ENCODE measurements at regions not wholly inside any gene's neighbourhood (a gene's known extent, or its start where the extent isn't known, plus 50 kb on each side); places are given as distances from the start of the nearest gene placed in this dataset.

DNA sequence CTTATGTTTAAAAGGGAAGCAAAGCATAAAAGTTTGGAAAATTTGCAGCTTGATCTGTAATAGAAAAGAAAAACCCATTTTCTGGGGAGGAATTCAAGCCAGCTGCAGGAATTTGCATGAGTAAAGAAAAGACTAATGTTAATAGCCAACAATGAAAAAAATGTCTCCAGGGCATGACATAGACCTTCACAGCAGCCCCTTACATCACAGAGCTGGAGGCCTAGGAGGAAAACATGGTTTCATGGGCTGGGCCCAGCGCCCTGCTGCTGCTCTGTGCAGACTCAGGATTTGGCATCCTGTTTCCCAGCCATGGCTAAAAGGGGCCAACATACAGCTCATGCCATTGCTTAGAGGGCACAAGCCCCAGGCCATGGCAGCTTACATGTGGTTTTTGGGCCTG lies 411.6 kb upstream of the MC4R start:
- in situ Hi-C loops (cut with MboI; ENCODE audit: low sequenced_read_pairs) (no loop called here), dilution Hi-C loops (cut with HindIII; ENCODE audit: low sequenced_read_pairs, unreplicated experiment) (no loop called here), intact Hi-C loops (cut with micrococcal nuclease) (no loop called here)
- Histone ChIP-seq H3K4me1 (ENCODE audit: control insufficient read depth, insufficient read depth, low read length) (no peaks in the 10 kb centered on the region), H2AK5ac (ENCODE audit: low read depth, low read length) (no peak overlapping the region), H3K4ac (ENCODE audit: low read depth, low read length) (no peak overlapping the region), H3K9me3 (ENCODE audit: control insufficient read depth, insufficient read depth, low read length) (peaks cover 2% of the 10 kb centered on the region; the same call in 1 of the 2 replicates), H3K23ac (ENCODE audit: low read depth, low read length) (no peak overlapping the region), H3K36me3 (ENCODE audit: control insufficient read depth, insufficient read depth, low read length) (no peaks in the 10 kb centered on the region), H2AFZ (replicated peaks; ENCODE audit: low read length, poor library complexity) (no peak overlapping the region), H4K91ac (ENCODE audit: insufficient read depth, low read depth, low read length) (no peak overlapping the region), H3K18ac (ENCODE audit: low read depth, low read length) (no peak overlapping the region), H3K27ac (ENCODE audit: insufficient read depth, low read length) (no peak overlapping the region), H3K27me3 (ENCODE audit: control insufficient read depth, insufficient read depth, low read length) (no peaks in the 10 kb centered on the region), H4K20me1 (ENCODE audit: insufficient read depth, low read length) (no peaks in the 10 kb centered on the region), H3K9ac (ENCODE audit: low read depth, low read length) (no peak overlapping the region), H3K56ac (ENCODE audit: extremely low read depth, insufficient read depth, low read length) (no peak overlapping the region), H2BK120ac (ENCODE audit: low read depth, low read length) (no peak overlapping the region), H2BK20ac (ENCODE audit: low read depth, low read length) (no peak overlapping the region), H3K9me1 (ENCODE audit: insufficient read depth, low read length) (no peaks in the 10 kb centered on the region), H2BK15ac (ENCODE audit: low read depth, low read length) (no peak overlapping the region), H2BK5ac (ENCODE audit: low read depth, low read length, poor library complexity, severe bottlenecking) (no peak overlapping the region), H2AK9ac (replicated peaks; ENCODE audit: low read depth, low read length, poor library complexity) (no peak overlapping the region), H3K4me3 (ENCODE audit: insufficient read depth, low read depth, low read length) (no peak overlapping the region), H4K8ac (ENCODE audit: low read depth in 2 of 2, low read length in 2 of 2) (no peak overlapping the region), H3K4me2 (ENCODE audit: low read depth, low read length) (no peak overlapping the region), H3K14ac (replicated peaks; ENCODE audit: low read depth, low read length) (no peak overlapping the region), H3K79me1 (ENCODE audit: low read depth in 1 of 2, low read length in 2 of 2) (no peaks in the 10 kb centered on the region), H4K5ac (ENCODE audit: low read depth, low read length) (no peak overlapping the region)
- WGBS, 2 experiments (ENCODE audit: extremely low coverage in 2 of 2, insufficient read length in 1 of 2): no CpG with 5 or more reads among the region's 1 CpG
- TF ChIP-seq POLR2A (IDR thresholded peaks at IDR 0.05; ENCODE audit: low read depth, low read length) (no peak), RAD21 (IDR thresholded peaks at IDR 0.05; ENCODE audit: low read length) (no peak), MAFK (IDR thresholded peaks at IDR 0.05; ENCODE audit: low read depth, low read length) (no peak), MXI1 (IDR thresholded peaks at IDR 0.05; ENCODE audit: borderline replicate concordance, low read depth, low read length) (no peak), CEBPB (IDR thresholded peaks at IDR 0.05; ENCODE audit: low read depth, low read length) (no peak), SMC3 (IDR thresholded peaks at IDR 0.05; ENCODE audit: low read depth, low read length) (no peak), RCOR1 (IDR thresholded peaks at IDR 0.05; ENCODE audit: insufficient replicate concordance, low read length) (no peak), MAZ (IDR thresholded peaks at IDR 0.05; ENCODE audit: borderline replicate concordance, low read depth, low read length) (no peak), USF2 (IDR thresholded peaks at IDR 0.05; ENCODE audit: low read depth, low read length) (no peak)
- TF ChIP-seq, protein P1, sequence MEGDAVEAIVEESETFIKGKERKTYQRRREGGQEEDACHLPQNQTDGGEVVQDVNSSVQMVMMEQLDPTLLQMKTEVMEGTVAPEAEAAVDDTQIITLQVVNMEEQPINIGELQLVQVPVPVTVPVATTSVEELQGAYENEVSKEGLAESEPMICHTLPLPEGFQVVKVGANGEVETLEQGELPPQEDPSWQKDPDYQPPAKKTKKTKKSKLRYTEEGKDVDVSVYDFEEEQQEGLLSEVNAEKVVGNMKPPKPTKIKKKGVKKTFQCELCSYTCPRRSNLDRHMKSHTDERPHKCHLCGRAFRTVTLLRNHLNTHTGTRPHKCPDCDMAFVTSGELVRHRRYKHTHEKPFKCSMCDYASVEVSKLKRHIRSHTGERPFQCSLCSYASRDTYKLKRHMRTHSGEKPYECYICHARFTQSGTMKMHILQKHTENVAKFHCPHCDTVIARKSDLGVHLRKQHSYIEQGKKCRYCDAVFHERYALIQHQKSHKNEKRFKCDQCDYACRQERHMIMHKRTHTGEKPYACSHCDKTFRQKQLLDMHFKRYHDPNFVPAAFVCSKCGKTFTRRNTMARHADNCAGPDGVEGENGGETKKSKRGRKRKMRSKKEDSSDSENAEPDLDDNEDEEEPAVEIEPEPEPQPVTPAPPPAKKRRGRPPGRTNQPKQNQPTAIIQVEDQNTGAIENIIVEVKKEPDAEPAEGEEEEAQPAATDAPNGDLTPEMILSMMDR (conservative IDR thresholded peaks at IDR 0.05; ENCODE audit: low read depth, low read length): no peak
- TF ChIP-seq, protein P2, sequence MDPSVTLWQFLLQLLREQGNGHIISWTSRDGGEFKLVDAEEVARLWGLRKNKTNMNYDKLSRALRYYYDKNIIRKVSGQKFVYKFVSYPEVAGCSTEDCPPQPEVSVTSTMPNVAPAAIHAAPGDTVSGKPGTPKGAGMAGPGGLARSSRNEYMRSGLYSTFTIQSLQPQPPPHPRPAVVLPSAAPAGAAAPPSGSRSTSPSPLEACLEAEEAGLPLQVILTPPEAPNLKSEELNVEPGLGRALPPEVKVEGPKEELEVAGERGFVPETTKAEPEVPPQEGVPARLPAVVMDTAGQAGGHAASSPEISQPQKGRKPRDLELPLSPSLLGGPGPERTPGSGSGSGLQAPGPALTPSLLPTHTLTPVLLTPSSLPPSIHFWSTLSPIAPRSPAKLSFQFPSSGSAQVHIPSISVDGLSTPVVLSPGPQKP (IDR thresholded peaks at IDR 0.05; ENCODE audit: borderline replicate concordance, low read depth, low read length): no peak
- ATAC-seq (ENCODE audit: low read depth): no peak
- ChIA-PET POLR2A (ENCODE audit: unreplicated experiment) (no interaction called here), CTCF (no interaction called here)
- no TSS peak for BruUV-seq (replicated peaks)
- DNase-seq: no peak

Data from IMR-90 (cell line).